ENCODE measurements at regions not wholly inside any gene's neighbourhood (a gene's known extent, or its start where the extent isn't known, plus 50 kb on each side); places are given as distances from the start of the nearest gene placed in this dataset.
"Not testable (repeated sequence)": the region's sequence is repeated elsewhere in the genome, so short reads cannot be mapped to it uniquely, and the experiment has no call there.

- TF ChIP-seq MLLT1 (IDR thresholded peaks at IDR 0.05) (no peak), FOS (IDR thresholded peaks at IDR 0.05; ENCODE audit: borderline replicate concordance, extremely low read depth, insufficient read length) (no peak), E2F4 (IDR thresholded peaks at IDR 0.05; ENCODE audit: low read depth, low read length) (no peak), ZNF217 (IDR thresholded peaks at IDR 0.05) (no peak), NR2F1 (conservative IDR thresholded peaks at IDR 0.05) (no peak), LARP7 (IDR thresholded peaks at IDR 0.05) (no peak)
Measured at GRCh38 chr1:82057011-82057410, 256.3 kb downstream of the ADGRL2 start (continued).

GRCh38 chr1:82055375-82055774 lies 254.6 kb downstream of the ADGRL2 start:
- H3K4me1 ChIP-seq (ENCODE audit: control insufficient read depth, insufficient read depth, low read length); H3K4me2 ChIP-seq (ENCODE audit: control insufficient read depth, insufficient read depth); RAD21 ChIA-PET (ENCODE audit: unreplicated experiment); ATAC-seq; H3K9ac ChIP-seq (ENCODE audit: control insufficient read depth, insufficient read depth, low read length); H3K79me2 ChIP-seq (ENCODE audit: control insufficient read depth, insufficient read depth, low read length); FAIRE-seq; H4K20me1 ChIP-seq (ENCODE audit: control insufficient read depth, insufficient read depth); H2AFZ ChIP-seq (ENCODE audit: control insufficient read depth, low read depth, low read length); intact Hi-C loops (cut with micrococcal nuclease; ENCODE audit: unreplicated experiment); DNase-seq (ENCODE audit: low read depth, low spot score); H3K9me3 ChIP-seq (replicated peaks; ENCODE audit: control insufficient read depth, insufficient read depth, low read length); H3K4me3 ChIP-seq; in situ Hi-C loops (cut with MboI); H3K27ac ChIP-seq (ENCODE audit: control insufficient read depth, insufficient read depth); POLR2A ChIA-PET; H3K27me3 ChIP-seq (replicated peaks in 1 of 2; ENCODE audit: control insufficient read depth in 2 of 2, insufficient read depth in 2 of 2, low read length in 1 of 2); BruUV-seq (replicated peaks); H3K36me3 ChIP-seq (ENCODE audit: control insufficient read depth in 2 of 2, insufficient read depth in 2 of 2, low read length in 1 of 2): not testable (repeated sequence)
- SMC1A ChIA-PET (ENCODE audit: uncharacterized antibody, unreplicated experiment): interaction anchor here (0.6 to 1.3 kb wide), 3 partner anchors 11 to 55 kb away, joined by 3 to 6 read pairs (median 3); no protein-coding TSS in a partner anchor
- WGBS (ENCODE audit: insufficient coverage, insufficient replicate concordance, low lambda C conversion rate, missing lambda C conversion rate): 8% methylated on average over 4 of the region's 4 CpGs
- CTCF ChIA-PET: interaction anchor here (1.5 kb wide), 1 partner anchor 14 kb away, joined by 3 read pairs; no protein-coding TSS in a partner anchor
